ENCODE measurements at regions not wholly inside any gene's neighbourhood (a gene's known extent, or its start where the extent isn't known, plus 50 kb on each side); places are given as distances from the start of the nearest gene placed in this dataset.
"Not testable (repeated sequence)": the region's sequence is repeated elsewhere in the genome, so short reads cannot be mapped to it uniquely, and the experiment has no call there.

GRCh38 chr15:77909182-77909940, 168.2 kb downstream of the TBC1D2B start (continued):
- TF ChIP-seq BACH1 (IDR thresholded peaks at IDR 0.05; ENCODE audit: low read length): no peak
- no peak for TF ChIP-seq CREB1 (IDR thresholded peaks at IDR 0.05)
- TF ChIP-seq TAF7 (optimal IDR thresholded peaks at IDR 0.05; ENCODE audit: borderline replicate concordance, low read depth, low read length): no peak
- TF ChIP-seq RNF2 (IDR thresholded peaks at IDR 0.05; ENCODE audit: borderline replicate concordance, low read depth, low read length, missing control alignments, poor library complexity, severe bottlenecking): no peak
- TF ChIP-seq HDAC6 (IDR thresholded peaks at IDR 0.05; ENCODE audit: low read depth, low read length): no peak
- TF ChIP-seq SAP30 (IDR thresholded peaks at IDR 0.05; ENCODE audit: insufficient read depth, insufficient replicate concordance, low read length): no peak
- TF ChIP-seq, protein P1, sequence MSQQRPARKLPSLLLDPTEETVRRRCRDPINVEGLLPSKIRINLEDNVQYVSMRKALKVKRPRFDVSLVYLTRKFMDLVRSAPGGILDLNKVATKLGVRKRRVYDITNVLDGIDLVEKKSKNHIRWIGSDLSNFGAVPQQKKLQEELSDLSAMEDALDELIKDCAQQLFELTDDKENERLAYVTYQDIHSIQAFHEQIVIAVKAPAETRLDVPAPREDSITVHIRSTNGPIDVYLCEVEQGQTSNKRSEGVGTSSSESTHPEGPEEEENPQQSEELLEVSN (IDR thresholded peaks at IDR 0.05): no peak
- TF ChIP-seq SIN3A (conservative IDR thresholded peaks at IDR 0.05 in 1 of 2, IDR thresholded peaks at IDR 0.05 in 1 of 2; ENCODE audit: low read depth in 1 of 2, low read length in 2 of 2): no peak
- no peak for TF ChIP-seq BRCA1 (IDR thresholded peaks at IDR 0.05; ENCODE audit: low read depth, low read length)
- TF ChIP-seq RXRA (IDR thresholded peaks at IDR 0.05; ENCODE audit: insufficient read depth, low read depth, low read length): no peak
- TF ChIP-seq CEBPB (IDR thresholded peaks at IDR 0.05; ENCODE audit: low read depth, low read length): no peak

DNA sequence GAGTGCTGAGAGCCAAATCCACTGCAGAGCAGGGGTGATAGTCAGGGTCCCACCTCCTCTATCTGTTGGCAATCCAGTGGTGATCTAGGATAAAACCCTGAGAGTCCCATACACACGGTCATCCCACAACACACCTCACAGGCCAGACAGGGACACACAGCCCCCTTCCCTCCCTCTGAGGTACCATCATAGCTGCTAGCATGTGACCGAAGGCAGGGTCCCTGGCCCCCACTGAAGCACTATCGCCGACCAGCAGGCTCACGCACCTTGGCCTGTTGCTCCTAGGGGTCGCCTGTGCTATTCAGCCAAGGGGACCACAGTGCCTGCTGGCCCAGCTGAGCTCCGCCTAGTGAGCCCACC, 168.8 kb downstream of the TBC1D2B start:
- H2AFZ ChIP-seq (ENCODE audit: low read length); H3K4ac ChIP-seq (replicated peaks; ENCODE audit: insufficient read length, low read depth, low read length); H3K9me3 ChIP-seq (ENCODE audit: insufficient read depth in 2 of 2, low read depth in 1 of 2, low read length in 1 of 2); H2BK15ac ChIP-seq (ENCODE audit: low read length); H3K9ac ChIP-seq (replicated peaks in 1 of 4; ENCODE audit: extremely low read depth in 1 of 4, low read depth in 3 of 4, low read length in 3 of 4); H2AK5ac ChIP-seq (ENCODE audit: low read depth, low read length); H4K8ac ChIP-seq (ENCODE audit: extremely low read depth, insufficient read depth, low read length); H2BK20ac ChIP-seq (ENCODE audit: low read length); H3K36me3 ChIP-seq (ENCODE audit: control insufficient read depth in 2 of 4, insufficient read depth in 4 of 4, low read length in 3 of 4); H4K91ac ChIP-seq (replicated peaks; ENCODE audit: insufficient read length, low read length); H3K79me2 ChIP-seq (ENCODE audit: control insufficient read depth in 1 of 2, insufficient read depth in 2 of 2, low read length in 2 of 2); H3K4me3 ChIP-seq (ENCODE audit: extremely low read depth in 1 of 4, insufficient read depth in 2 of 4, low read depth in 3 of 4, low read length in 4 of 4); H2BK120ac ChIP-seq (replicated peaks; ENCODE audit: low read depth, low read length); H3K27me3 ChIP-seq (replicated peaks in 1 of 4; ENCODE audit: control insufficient read depth in 3 of 4, extremely low read depth in 1 of 4, insufficient read depth in 3 of 4, low read length in 3 of 4); H3K23ac ChIP-seq (ENCODE audit: insufficient read length); H4K5ac ChIP-seq (ENCODE audit: insufficient read length, low read depth, low read length); H3K14ac ChIP-seq (ENCODE audit: insufficient read length); H2BK5ac ChIP-seq (ENCODE audit: low read depth, low read length); POLR2A ChIA-PET (ENCODE audit: partially characterized antibody); H3K27ac ChIP-seq (ENCODE audit: low read depth, low read length); H4K20me1 ChIP-seq (replicated peaks in 1 of 2; ENCODE audit: control insufficient read depth in 1 of 2, insufficient read depth in 2 of 2, low read length in 2 of 2); H2BK12ac ChIP-seq (ENCODE audit: low read depth, low read length); H3K4me2 ChIP-seq (ENCODE audit: insufficient read depth in 1 of 2, low read depth in 2 of 2, low read length in 2 of 2); H3K23me2 ChIP-seq (ENCODE audit: low read depth, low read length); DNase-seq (ENCODE audit: low read depth in 1 of 2, low spot score in 2 of 2); H3K56ac ChIP-seq (replicated peaks; ENCODE audit: insufficient read length, low read depth, low read length); H3K4me1 ChIP-seq (replicated peaks in 1 of 4; ENCODE audit: control insufficient read depth in 3 of 4, insufficient read depth in 4 of 4, low read length in 3 of 4); H3K79me1 ChIP-seq (ENCODE audit: low read depth, low read length); FAIRE-seq; H3K18ac ChIP-seq (ENCODE audit: extremely low read depth, low read length): not testable (repeated sequence)
- CTCF ChIA-PET (ENCODE audit: partially characterized antibody): interaction anchor here (0.5 to 3.7 kb wide), 13 partner anchors 9 to 92 kb away, joined by 3 to 29 read pairs (median 3); no protein-coding TSS in a partner anchor
- WGBS, 2 experiments (ENCODE audit: extremely low coverage in 1 of 2, insufficient coverage in 1 of 2, insufficient read length in 1 of 2, insufficient replicate concordance in 2 of 2, low coverage in 1 of 2, low lambda C conversion rate in 2 of 2, missing lambda C conversion rate in 1 of 2): no CpG with 5 or more reads among the region's 7 CpGs

Measured in H1 (cell line).